ENCODE measurements at regions not wholly inside any gene's neighbourhood (a gene's known extent, or its start where the extent isn't known, plus 50 kb on each side); places are given as distances from the start of the nearest gene placed in this dataset.

DNA sequence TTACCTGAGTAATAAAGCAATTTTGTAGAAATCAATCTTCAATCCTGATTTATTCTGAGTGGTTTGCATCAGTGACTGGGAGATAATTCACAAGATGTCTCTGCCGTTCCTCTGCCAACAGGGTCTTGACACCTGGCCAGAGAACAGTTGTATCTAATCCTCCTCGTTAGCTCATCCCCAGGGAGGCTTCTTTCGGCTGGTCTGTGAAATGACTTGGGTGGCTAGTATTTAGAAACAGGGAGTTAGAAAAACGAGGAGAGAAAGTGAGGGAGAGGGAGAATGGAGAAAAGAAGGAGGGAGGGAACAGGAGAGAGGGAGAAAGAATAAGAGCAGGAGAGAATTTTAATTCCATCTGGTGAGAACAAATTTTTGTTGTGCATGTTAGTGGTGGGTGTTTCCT lies 600.2 kb upstream of the TLE4 start:
- TF ChIP-seq EZH2 (IDR thresholded peaks at IDR 0.05; ENCODE audit: insufficient read depth, poor library complexity, severe bottlenecking) (no peak), EZH2phosphoT487 (IDR thresholded peaks at IDR 0.05; ENCODE audit: insufficient read depth, low read depth) (no peak)

Measured in GM23248 (cell line).